ENCODE measurements at regions not wholly inside any gene's neighbourhood (a gene's known extent, or its start where the extent isn't known, plus 50 kb on each side); places are given as distances from the start of the nearest gene placed in this dataset.

DNA sequence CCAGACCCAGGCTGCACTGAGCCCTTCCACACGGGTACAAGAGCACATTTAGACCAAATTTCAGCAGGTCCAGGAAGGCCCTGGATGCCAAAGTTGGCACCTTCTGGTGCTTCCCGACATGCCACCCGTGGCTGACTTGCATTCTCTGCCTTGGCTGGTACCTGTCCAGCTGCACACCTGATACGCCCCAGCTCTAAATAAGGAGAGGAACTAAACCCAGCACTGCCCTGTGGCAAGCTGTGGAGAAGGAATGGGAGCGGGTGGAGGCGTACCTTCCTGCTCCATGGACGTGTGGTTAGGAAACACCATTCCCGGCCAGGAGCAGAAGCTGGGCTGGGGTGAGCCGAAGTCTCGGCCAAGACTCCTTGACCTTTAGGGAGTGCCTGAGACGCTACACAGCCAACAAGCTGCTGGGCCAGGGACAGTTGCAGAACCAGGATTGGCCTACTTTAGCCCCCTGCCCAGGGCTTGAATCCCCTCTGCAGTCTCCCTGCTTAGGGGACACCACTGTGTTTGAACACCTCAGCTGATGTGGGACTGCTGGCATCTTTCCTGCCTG, 86.5 kb upstream of the TAF1B start:
- no peak for DNase-seq (ENCODE audit: low read depth in 2 of 3, low spot score in 2 of 3)

DNA sequence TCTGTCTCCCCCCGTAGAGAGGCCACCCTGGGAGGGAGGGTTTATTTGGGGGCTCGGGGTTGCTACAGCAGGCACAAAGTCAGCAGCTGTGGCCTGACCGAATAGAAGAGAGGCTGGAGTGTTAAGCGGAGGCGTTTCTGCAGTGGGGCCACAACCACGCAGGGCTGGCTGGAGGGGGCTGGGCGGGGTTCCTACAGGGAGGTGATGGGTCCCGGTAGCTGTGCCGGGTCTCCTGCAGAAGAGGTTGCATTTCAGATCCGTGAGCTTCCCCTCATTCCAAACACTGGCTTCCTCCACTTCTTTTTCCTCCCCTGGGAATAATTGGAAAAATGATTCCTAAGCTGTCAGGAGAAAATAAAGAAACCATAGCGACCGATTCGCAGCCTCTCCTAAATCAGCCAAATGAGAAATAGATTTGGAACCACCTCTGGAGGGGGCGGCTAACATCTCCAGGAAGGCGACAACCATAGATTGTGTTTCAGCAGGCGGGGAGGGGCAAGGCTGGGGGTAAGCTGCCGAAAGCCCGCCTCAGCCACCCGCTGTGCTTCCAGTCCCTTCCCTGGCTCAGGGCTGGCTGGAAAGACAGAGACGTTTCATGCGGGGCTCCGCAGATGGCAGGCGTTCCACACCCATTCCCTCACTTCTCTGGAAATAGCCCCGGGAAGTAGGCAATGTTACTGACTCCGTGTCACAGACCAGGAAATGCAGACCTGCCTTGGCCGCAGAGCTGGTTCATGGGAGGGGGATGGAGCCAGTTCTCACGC, 85.6 kb upstream of the TAF1B start:
- DNase-seq (ENCODE audit: low read depth in 2 of 3, low spot score in 2 of 3) = no peak

DNA sequence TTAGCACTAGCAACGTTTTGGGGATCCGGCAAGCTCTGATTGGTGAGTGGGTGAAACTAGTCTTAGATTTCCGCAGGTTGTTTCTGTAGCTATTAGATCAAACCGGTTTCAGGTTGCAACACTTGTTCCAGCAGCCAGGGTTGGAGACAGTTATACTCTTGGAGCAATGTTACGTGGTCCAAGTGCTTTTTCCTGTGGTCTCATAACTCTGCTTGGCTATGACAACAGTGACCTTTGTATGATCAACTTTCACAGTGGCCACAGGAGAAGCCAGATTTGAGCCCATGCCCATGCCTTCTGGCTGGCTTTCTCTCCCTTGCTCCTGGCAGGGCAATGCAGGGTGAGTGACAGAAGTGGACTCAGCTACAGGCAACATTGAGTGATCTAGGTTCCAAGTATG, 84.5 kb upstream of the TAF1B start:
- DNase-seq (ENCODE audit: low read depth in 2 of 3, low spot score in 2 of 3) = no peak

DNA sequence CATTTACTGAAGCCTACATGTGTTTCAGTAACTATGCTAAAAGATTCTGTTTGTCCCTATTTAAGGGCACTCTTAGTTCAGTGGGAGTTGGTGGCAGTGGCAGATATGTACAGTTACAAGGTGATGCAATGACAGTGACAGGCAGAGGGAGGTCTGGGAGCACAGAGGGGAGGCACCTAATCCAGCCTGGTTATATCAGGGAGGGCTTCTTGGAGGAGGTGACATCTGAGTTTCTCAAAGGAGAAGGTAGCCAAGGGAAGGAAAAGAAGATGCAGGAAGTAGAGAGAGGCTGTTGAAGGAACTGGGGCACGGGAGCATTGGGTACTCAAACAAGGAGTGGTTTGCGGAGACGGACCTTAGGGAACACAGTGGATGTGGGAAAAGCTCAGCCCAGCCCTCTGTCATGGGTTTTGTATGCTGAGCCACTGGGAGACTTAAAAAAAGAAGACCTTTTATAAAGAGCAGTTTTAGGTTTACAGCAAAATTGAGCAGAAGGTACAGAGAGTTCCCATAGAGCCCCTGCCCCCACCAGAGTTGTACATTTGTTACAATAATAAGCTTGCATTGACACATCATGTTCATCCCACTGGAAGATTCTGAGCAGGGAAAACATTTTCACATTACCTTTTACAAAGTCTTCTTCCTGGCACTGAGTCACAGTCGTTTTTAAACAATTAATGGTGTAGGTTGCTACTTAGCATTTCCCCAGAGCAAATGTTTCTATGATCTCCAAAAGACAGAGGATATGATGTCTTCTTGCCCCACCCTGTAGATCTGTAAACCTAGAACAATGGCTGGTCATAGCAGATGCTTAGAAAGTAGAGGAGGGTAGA, 83.0 kb upstream of the TAF1B start:
- DNase-seq (ENCODE audit: low read depth in 2 of 3, low spot score in 2 of 3) = no peak

DNA sequence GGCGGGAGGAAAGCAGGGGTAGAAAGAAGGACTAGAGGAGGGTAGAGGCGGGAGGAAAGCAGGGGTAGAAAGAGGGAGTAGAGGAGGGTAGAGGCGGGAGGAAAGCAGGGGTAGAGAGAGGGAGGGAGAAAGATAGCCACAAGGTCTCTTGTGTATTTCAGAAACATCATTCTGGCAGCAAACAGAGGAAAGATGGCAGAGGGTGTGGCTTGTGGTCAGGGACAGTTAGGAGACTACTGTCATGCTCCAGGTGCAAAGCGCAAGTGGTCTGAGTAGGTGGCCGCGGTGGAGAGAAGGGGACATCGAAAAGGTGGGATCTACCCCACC, 82.4 kb upstream of the TAF1B start:
- no peak for DNase-seq (ENCODE audit: low read depth in 2 of 3, low spot score in 2 of 3)

DNA sequence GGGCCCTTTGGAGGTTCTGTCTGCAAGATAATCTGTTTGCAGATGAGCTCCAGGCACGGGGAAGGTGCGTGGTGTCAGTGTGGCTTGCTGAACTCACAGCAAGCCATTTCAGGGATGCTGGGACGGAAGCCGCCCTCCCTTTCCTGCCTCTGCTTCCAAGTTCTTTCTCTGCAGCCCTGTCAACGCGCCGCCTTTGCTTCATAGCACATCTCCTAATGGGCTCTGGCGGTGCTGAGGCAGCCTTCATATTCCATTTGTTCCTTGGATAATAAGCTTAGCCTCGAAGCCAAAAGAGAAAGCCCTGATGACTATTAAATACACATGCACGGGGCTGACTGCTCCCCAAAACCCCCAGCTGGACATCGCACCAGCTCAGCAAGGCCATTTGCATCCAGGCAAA, 81.7 kb upstream of the TAF1B start:
- DNase-seq (ENCODE audit: low read depth in 2 of 3, low spot score in 2 of 3) = no peak

DNA sequence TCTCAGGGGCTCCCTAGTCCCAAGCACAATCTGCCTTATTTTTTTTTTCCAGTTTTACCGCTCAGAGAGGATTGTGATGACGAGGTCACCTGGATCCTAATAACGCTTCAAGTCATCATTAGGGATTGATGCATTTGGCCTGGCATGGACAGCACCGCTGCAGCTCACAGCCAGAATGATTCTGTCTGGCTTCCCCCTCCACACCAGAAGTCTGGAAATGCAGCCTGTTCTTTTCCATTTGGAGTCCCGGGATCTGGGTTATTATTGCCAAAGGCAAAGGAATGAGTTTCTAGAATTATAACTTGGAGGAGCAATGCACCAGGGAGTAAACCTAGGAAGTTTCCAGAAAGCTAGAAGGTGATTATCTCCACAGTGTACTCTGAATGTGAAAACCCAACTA, 81.1 kb upstream of the TAF1B start:
- no peak for DNase-seq (ENCODE audit: low read depth in 2 of 3, low spot score in 2 of 3)

DNA sequence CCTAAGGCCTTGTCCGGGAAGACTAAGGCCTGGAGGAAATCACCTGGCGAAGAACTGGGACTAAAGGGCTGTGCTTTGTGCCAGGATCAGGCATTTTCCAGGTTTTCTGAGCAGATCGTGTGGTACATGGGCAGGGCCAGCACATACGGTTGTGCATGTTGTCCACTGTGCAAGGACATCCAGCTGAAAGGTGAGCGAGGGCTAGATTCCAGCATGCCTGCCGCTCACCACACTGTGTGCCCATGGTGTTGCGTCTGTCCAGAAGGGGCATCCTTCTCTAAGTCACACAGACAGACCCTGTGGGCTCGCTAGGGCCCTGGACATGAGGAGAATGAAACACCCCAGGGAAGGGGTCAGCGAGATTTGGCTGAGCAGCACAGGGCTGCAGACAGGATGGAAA, 80.3 kb upstream of the TAF1B start:
- DNase-seq (ENCODE audit: low read depth in 2 of 3, low spot score in 2 of 3) = no peak

DNA sequence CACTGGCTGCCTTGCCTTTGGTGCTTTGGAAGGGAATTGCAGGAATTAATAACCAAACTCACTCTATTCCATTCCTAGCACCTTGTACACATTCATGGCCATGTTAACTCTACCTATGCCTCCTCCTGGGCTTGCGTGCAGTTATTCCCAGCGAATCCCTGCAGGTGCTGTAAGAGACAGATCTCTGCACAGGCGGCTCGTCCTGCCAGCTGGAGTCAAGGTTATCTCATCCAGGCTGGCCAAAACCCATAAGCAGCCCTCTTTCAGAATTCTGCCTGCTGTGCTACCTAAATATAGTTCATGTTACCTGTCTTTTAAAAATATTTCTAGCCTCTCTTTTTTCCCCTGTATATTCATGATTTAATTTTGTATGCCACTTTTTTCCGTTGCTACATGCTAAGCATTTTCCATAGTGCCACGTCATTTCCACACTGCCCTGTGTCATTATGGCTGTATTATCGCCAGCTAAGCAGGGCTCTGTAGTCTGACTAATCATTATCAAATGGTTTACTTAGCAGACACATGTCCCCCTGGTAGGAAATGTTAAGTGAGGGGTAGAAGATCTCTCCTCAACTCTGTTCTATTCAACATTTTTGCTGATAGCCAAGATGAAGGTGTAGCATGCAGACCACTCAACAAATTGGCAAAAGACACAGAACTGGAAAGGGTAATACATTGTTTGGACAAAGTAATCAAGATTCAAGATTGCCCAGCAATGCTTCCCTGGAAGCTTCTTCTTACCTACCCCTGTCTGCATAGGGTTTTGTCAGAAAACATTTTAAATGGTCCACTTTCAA, 79.7 kb upstream of the TAF1B start:
- DNase-seq (ENCODE audit: low read depth in 2 of 3, low spot score in 2 of 3) = no peak

DNA sequence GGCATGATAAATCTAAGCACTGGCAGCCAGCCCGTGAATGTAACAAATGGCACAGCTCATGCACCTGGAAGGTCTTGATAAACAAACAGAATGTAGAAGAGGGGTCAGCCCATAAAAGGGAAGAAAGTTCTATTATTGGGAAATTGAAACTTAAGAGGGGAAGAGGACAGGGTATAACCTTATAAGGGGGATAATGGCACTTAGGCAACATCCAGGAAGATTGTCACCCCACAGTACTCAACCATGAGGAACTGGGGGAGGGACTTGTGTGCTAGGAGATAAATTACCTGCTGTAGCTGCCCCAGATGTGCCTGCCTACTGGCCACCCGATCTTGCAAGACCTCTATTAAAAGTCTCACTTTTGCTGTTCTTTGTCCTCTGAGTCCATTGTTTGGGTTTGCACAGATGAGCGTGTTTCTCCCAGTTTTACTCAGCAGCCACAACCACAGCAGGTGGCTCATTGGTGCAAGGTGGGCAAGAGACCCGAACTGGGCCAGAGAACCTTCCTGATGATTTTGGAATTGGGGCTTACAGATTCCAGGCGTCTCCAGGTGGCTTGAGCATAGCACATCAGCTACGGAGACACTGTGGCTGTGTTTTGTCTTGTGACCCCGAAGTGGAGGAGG, 79.0 kb upstream of the TAF1B start:
- no peak for DNase-seq (ENCODE audit: low read depth in 2 of 3, low spot score in 2 of 3)

DNA sequence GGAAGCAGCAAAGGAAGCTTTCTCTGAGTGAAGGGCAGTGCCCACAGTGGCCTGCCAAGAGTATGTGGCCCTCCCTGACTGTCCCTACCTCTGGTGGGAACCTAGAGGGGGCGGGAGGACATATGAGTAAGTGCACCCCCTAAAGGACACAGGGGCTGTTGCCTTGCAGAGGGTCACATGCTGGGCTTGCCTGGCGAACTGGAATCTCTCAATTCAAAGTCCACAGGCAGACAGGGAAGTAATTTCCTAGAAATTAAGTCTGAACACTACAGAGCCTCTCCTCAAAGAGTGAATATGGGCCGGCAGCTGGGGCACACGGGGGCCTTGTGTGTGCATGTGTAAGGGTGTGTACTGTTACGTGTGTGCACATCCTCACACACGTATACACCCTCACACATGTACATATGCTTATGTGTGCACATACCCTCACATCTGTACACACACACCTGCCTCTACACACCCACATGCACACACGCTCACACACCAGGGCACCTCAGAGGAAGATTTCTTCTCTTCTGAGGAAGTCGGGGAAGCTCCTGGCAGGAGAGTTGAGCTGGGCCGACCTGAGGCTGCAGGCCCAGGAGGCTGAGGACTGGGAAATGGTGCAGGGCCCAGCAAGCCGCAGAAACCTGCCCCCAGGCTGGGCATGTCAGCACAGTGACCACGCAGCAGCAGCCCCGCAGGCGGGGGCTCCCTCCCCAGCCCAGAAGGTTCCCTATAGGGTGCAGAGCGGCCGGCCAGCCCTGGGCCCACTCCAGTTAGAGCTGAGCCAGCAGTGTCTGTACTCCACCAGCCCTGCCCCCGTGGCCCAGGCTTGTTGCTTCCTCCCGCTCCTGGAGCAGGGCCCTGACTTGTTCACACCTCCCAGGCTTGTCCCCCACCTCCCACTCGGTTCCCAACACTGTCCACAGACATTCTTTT, 77.4 kb upstream of the TAF1B start:
- DNase-seq (ENCODE audit: low read depth in 2 of 3, low spot score in 2 of 3) = no peak

DNA sequence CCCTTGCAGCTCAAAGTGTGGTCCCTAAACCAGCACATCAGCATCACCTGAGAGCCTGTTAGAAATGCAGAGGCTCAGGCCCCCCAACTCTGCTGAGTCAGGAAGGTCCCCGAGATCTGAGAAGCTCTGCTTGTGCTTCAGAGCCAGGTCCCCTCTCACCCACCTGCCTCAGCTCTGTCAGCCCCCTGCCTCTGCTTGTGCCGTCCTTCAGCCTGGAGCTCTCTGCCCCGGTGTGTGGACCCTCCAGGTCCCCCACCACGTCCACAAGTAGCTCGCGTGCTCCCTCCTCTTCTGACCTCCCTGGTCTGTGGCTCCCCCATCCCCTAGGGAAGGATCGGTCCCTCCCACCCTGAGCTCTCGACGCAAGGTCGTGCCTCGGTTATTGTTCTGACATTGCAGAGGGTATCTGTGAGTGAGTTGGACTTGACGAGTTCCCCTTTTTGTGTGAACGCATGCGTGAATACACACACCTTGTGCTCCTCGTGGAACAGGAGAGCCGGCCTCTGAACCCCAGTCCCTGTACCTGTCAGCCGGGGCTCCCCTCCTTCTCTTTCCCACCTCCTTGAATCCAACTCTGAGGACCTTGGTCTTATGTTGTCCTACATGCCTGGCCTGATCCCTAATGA, 75.5 kb upstream of the TAF1B start:
- no peak for DNase-seq (ENCODE audit: low read depth in 2 of 3, low spot score in 2 of 3)

DNA sequence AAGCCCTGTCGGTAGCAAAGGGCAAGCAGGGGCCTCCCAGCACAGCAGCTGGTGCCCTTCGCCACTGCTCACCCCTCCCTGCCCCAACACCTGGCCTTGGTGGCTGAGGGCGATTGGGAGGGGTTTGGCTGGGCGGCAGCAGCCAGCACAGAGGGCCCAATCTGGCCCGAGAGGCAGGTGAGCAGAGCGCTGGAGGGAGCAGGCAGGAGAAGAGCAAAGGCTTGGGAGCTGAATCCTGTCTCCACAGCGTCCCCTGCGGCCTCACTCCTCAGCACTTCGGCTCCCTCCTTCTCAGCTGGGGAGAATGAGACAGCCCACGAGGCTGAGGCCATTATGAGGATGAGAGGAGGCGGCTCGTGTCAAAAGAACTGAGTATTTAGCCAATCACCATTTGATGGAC, 74.9 kb upstream of the TAF1B start:
- DNase-seq (ENCODE audit: low read depth in 2 of 3, low spot score in 2 of 3) = no peak

DNA sequence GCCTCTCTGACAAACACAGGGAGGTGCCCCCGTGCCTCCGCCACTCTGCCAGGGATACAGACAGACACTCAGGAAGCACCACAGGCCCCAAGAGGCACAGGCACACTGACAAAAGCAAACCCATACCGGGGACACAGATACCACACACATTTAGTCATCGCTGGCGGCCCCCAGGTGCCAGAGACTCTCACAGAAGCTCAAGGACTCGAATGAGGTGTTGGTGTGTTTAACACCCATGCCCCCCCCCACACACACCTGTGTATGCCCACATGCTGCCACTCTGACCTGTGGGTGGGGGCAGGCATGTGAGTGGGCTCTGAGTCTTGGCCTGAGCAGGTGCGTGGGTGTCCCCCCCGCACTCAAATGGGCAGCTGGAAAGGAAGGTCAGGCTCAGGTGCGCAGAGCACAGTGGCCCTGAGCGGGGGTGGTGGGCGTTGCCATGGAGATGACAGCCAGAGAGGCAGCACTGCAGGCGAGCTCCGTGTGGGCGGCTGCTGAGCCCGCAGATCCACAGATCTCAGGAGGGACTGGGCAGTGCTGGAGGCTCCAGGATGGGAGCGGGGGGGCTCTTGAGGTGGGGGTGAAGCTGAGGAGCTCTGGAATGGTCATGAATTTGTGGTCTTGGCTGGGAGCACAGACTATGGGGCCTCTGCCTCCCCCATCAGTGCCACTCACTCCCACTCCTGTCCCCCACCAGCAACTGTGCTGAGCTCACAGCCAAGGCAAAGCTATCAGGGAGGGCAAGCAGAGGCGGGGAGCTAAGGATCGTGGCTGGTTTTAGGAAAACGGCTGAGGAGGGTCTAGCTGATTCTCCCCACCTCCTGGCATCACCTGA, 73.9 kb upstream of the TAF1B start:
- no peak for DNase-seq (ENCODE audit: low read depth in 2 of 3, low spot score in 2 of 3)

DNA sequence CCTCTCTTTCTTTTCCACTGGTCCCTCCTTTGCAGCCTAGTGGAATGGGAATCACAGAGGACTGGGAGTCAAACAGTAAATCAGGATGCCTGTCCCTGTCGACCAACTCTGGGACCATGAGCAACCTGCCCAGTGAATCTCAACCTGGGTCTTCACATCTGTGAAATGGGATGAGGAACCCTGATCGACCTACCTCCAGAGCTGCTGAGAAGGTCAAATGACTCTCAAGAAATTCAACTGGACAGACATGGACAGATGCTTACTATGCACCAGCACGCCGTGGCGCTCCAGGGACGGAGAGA, 73.3 kb upstream of the TAF1B start:
- DNase-seq (ENCODE audit: low read depth in 2 of 3, low spot score in 2 of 3) = no peak

DNA sequence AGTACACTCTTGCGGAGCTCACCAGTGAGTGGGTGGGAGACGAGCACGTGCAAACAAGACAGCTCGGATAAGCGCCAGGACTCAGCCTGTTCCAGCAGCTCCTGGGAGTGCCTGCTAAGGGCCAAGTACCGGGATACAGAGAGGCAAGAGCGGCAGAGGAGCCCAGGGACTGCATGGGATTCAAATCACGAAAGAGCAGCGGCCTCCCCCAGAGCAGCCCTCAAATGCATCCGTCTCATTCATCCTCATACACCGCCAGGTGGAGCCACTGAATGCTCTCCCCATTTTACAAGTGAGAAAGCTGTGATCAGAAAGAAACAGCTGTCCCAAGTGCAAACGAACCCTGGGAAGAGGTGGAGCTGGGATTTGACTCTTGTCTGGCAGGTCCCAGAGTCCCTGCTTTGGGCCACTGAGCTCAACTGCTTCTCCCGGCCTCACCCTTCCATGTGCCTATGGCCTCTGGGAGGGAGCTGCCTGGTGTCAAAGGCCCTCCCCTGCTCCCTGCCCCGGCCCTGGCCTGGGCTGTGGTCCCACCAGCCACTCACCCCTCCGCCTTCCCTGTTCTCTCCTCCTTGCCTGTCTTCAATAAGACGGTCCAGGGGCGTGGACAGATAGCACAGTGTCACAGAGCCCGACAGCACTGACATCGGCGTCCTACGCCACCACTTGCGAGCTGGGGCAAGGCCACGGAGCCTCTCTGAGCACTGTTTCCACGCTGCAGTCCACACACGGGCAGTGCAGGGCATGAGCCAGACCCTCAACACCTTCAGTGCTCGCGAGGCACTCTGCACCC, 72.8 kb upstream of the TAF1B start:
- DNase-seq (ENCODE audit: low read depth in 2 of 3, low spot score in 2 of 3) = no peak

DNA sequence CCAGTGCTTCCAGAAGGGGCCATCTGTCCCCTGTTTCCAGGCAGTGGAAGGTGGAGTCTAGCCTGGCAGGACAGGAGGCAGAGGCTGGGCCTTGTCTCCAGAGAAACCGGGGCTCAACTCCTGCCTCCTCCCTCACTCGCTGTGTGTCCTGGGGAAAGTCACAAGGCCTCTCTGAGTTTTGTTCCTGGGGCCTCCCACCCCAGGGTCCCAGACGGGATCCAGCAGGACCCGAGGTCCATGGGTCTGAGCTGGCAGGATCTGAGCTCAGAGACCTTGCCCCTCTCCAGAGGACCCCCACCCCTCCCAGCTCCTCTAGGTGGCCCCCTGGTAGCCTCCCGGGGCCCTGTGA, 72.2 kb upstream of the TAF1B start:
- DNase-seq (ENCODE audit: low read depth in 2 of 3, low spot score in 2 of 3) = no peak

DNA sequence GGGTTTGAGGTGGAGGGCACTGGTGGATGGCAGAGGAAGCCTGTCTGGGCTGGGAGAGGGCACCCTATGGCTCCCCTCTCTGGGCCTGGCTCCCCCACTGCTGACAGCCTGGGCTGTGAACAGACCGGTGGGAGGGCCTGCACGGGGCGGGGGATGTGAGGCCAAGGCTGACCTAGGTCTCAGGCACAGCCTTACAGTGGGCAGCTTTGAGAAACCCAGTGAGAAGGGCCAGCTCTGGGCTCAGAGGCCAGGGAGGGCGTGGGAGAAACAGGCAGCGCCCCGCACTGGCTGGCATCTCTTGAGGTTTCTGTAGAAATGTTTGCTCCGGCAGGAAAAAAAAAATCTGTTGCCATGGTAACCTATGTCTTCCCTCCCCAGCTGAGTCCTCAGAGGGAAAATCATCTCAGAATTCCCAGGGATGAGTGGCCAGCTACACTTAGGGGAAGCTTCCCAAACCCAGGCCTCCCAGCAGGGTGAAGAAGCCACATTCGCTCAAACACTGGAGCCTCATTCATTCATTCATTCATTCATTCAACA, 71.7 kb upstream of the TAF1B start:
- DNase-seq (ENCODE audit: low read depth in 2 of 3, low spot score in 2 of 3) = no peak
